ENCODE measurements at regions not wholly inside any gene's neighbourhood (a gene's known extent, or its start where the extent isn't known, plus 50 kb on each side); places are given as distances from the start of the nearest gene placed in this dataset.

GRCh38 chr9:129291041-129291501 is 113.0 kb upstream of the IER5L start:
- Histone ChIP-seq H3K27me3 (replicated peaks in 1 of 7) (peaks cover 0 to 9% (median 0%) of the 10 kb centered on the region in 7 donors), H3K9me3 (peaks cover 0 to 11% (median 7%) of the 10 kb centered on the region in 8 donors), H3K4me1 (no peaks in the 10 kb centered on the region), H3K27ac (no peak overlapping the region), H3K4me3 (no peak overlapping the region), H3K36me3 (peaks cover 0 to 2% (median 0%) of the 10 kb centered on the region in 6 donors)
- intact Hi-C loops (cut with DNase I; ENCODE audit: low total_unique reads): no loop called here
- TF ChIP-seq POLR2A (IDR thresholded peaks at IDR 0.05) (no peak), CTCF (IDR thresholded peaks at IDR 0.05 in 8 of 11, conservative IDR thresholded peaks at IDR 0.05 in 3 of 11) (no peak), POLR2AphosphoS5 (IDR thresholded peaks at IDR 0.05) (no peak)
- peak; percentile 51 for DNase-seq
- 74 to 82% (median 78%) methylated on average over 9 to 11 of the region's 11 CpGs for WGBS, 5 donors

- H3K4me3 ChIP-seq: no peak overlapping the region
- H3K9me3 ChIP-seq: peaks cover 0 to 7% (median 2%) of the 10 kb centered on the region in 8 donors
- H3K4me1 ChIP-seq: no peaks in the 10 kb centered on the region
- no peak overlapping the region for H3K27ac ChIP-seq
- DNase-seq: peak; percentile 41
- peaks cover 0 to 9% (median 0%) of the 10 kb centered on the region in 7 donors for H3K27me3 ChIP-seq (replicated peaks in 1 of 7)
- intact Hi-C loops (cut with DNase I; ENCODE audit: low total_unique reads): no loop called here
- 53 to 71% (median 58%) methylated on average over 16 of the region's 16 CpGs for WGBS, 5 donors
- peaks cover 0 to 5% (median 0%) of the 10 kb centered on the region in 6 donors for H3K36me3 ChIP-seq
- TF ChIP-seq CTCF (IDR thresholded peaks at IDR 0.05 in 8 of 11, conservative IDR thresholded peaks at IDR 0.05 in 3 of 11): no peak
- TF ChIP-seq POLR2A (IDR thresholded peaks at IDR 0.05): no peak
- TF ChIP-seq POLR2AphosphoS5 (IDR thresholded peaks at IDR 0.05): no peak
Measured at GRCh38 chr9:129290606-129291005, 112.5 kb upstream of the IER5L start.

- Histone ChIP-seq H3K27ac (no peak overlapping the region), H3K36me3 (peaks cover 0 to 5% (median 0%) of the 10 kb centered on the region in 6 donors), H3K4me3 (no peak overlapping the region), H3K4me1 (no peaks in the 10 kb centered on the region), H3K27me3 (replicated peaks in 1 of 7) (peaks cover 0 to 9% (median 0%) of the 10 kb centered on the region in 7 donors), H3K9me3 (no peaks in the 10 kb centered on the region)
- peak; percentile 25 for DNase-seq
- intact Hi-C loops (cut with DNase I; ENCODE audit: low total_unique reads): no loop called here
- 62 to 83% (median 70%) methylated on average over 3 of the region's 3 CpGs for WGBS, 5 donors
- no peak for TF ChIP-seq CTCF (IDR thresholded peaks at IDR 0.05 in 8 of 11, conservative IDR thresholded peaks at IDR 0.05 in 3 of 11)
- TF ChIP-seq POLR2AphosphoS5 (IDR thresholded peaks at IDR 0.05): no peak
- no peak for TF ChIP-seq POLR2A (IDR thresholded peaks at IDR 0.05)
Measured at GRCh38 chr9:129289883-129290282, 111.8 kb upstream of the IER5L start.

- WGBS, 5 donors: 81 to 86% (median 83%) methylated on average over 13 of the region's 13 CpGs
- intact Hi-C loops (cut with DNase I; ENCODE audit: low total_unique reads): no loop called here
Measured at GRCh38 chr9:129289131-129289731, 111.2 kb upstream of the IER5L start.

More at GRCh38 chr9:129289131-129289731, 111.2 kb upstream of the IER5L start:
- Histone ChIP-seq H3K9me3 (no peaks in the 10 kb centered on the region), H3K4me1 (peaks cover 0 to 4% (median 0%) of the 10 kb centered on the region in 6 donors), H3K27me3 (replicated peaks in 1 of 7) (peaks cover 0 to 9% (median 0%) of the 10 kb centered on the region in 7 donors), H3K4me3 (no peak overlapping the region), H3K36me3 (peaks cover 0 to 5% (median 0%) of the 10 kb centered on the region in 6 donors), H3K27ac (no peak overlapping the region)
- TF ChIP-seq POLR2AphosphoS5 (IDR thresholded peaks at IDR 0.05): no peak
- TF ChIP-seq POLR2A (IDR thresholded peaks at IDR 0.05): no peak
- no peak for TF ChIP-seq CTCF (IDR thresholded peaks at IDR 0.05 in 8 of 11, conservative IDR thresholded peaks at IDR 0.05 in 3 of 11)
- peak; percentile 47 for DNase-seq
